ENCODE measurements at regions not wholly inside any gene's neighbourhood (a gene's known extent, or its start where the extent isn't known, plus 50 kb on each side); places are given as distances from the start of the nearest gene placed in this dataset.

- DNase-seq: no peak
These were observed 51.0 kb upstream of the L3MBTL3 start for GRCh38 chr6:129967427-129967826.

DNA sequence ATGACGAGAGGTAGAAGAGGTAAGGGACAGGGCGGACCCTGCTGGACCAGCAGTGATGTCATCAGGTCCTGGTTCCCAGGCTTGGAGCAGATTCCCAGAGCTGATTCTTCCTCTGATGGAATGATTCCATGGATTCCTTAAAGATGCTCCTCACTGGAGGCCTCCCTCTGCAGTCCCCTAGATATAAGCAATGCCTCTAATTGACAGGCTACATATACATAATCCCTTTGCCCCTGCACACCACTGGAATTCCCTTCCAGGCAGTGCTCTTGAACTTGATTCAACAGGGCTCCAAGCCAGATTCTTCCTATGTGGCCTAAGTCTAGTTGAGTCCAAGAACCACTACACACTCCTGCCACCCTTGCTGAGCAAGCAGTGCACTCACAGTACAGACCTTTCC is 52.3 kb upstream of the L3MBTL3 start:
- DNase-seq: no peak

DNA sequence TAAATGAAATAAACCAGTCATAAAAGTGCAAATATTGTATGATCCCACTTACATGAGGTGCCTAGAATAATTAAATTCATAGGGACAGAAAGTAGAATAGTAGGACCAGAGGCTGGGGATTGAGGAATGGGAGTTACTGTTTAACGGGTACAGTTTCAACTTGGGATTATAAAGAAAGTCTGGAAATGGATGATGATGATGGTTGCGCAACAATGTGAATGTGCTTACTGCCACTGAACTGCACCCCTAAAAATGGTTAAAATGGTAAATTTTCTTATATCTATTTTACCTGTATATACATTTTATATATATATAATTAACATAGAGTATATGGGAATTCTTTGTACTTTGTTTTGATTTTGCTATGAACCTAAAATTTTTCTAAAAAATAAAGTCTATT is 53.3 kb upstream of the L3MBTL3 start:
- DNase-seq: no peak

- no peak for DNase-seq
These were observed 58.9 kb upstream of the L3MBTL3 start for GRCh38 chr6:129959358-129959930.

GRCh38 chr6:129957941-129958898 is 60.2 kb upstream of the L3MBTL3 start:
- no peak for DNase-seq

DNA sequence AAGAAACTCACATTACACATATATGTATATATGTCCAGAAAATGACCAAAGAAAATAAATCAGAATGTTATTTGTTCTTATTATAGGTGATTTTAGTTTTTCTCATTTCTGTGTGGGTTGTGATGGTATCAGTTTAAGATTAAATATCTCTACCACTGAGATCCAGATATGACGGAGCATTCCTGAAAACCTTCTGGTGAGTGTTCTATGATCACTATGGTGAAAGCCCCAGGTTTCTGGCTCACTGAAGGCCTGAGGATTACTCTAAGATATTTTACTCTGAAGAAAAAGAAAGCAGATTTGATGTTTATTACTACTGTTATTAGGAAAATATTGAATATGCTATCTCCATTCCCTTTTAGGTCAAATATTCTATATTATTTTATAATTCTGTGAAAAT is 62.8 kb upstream of the L3MBTL3 start:
- DNase-seq: no peak

GRCh38 chr6:129954749-129955431 is 63.5 kb upstream of the L3MBTL3 start:
- DNase-seq: no peak

DNA sequence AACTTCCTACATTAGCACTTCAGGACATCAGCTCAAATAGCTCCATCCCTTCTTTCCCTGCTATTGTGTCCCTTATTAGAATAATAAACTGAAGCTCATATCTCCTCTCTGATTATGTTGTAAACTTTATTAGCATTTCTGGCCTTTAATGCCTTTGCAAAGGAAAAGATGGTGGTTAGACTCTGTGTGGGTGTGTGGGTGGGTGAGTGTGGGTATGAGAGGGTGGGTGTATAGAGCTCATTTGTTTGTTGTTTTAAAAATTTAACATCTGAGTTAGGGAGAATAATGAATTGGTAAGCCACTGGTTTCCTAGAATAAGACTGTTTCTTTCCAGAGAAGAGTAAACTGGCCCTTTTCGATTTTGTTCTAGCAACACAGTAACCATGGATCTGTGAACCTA is 70.6 kb upstream of the L3MBTL3 start:
- no peak for DNase-seq

- DNase-seq: no peak
These were observed 71.8 kb upstream of the L3MBTL3 start for GRCh38 chr6:129946439-129947140.

- DNase-seq: no peak
These were observed 74.6 kb upstream of the L3MBTL3 start for GRCh38 chr6:129943637-129944271.

DNA sequence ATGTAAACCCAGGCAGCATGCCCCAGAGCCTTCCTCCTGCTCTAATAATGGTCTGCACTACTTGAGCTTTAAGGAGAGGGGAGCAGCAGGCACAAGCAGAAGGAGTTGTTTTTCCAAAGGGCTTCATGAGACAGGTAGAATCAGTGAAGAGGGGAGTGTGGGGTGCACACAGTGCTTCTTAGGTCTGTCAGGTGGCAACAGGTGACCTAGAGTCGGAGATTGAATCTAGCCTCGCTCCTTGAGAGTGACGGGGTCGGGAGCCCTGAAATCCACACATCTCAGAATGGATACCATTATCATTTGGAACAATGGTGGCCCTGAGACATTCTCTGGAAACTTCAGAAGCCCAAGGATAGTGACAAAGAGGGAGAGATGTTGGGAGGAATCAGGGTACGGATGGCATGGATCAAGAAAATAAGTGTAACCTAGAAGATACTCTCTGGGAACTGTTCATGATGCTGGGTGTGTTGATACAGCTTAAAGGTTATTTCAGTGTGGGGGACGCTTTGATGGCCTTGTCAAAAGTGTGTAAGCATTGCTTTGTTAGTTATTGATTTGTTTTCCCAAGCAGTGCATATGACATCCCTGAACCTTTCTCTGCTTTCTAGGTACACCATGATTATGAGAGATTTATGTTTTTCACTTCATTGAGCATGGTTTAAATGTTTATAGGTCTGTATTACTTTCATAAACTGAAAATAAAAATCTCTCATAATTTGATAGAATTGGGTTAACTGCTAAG is 77.8 kb upstream of the L3MBTL3 start:
- DNase-seq: no peak

GRCh38 chr6:129938249-129939020 is 77.3 kb upstream of the TMEM244 start:
- no peak for DNase-seq

GRCh38 chr6:129936329-129937165 is 75.4 kb upstream of the TMEM244 start:
- DNase-seq: peak; percentile 21 to 29

DNA sequence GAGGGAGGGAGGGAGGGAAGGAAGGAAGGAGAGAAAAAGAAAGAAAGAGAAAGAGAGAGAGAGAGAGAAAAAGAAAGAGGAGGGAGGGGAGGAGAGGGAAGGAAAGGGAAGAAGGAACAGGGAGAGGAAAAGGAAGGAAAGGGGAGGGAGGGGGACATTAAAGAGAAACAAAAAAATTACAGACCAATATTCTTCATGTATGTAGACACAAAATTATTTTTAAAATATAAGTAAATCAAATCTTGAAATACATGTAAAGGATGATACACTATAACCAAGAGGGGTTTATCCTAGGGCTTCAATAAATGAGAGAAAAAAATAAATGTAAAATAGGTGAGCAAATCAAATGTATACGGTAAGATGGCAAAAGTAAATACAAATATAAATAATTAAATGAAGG is 71.2 kb upstream of the TMEM244 start:
- no peak for DNase-seq

DNA sequence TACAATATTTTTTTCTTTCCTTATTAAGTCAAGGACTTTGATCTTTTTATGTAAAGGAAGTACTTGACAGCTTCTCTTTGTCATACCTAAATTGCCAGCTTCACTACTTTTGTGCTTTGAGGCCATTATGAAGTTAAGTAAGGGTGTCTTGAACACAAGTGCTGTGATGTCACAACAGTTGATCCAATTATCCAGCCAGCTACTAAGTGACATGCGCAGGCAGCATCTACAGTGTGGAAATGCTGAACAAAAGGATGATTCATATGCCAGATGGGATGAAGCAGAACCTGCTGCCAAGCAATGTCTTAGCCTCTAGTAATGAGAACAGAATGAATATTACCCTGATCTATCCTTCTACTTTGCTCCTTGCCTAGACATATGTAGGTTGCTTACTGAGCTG is 68.3 kb upstream of the TMEM244 start:
- no peak for DNase-seq

- DNase-seq: no peak
These were observed 62.6 kb upstream of the TMEM244 start for GRCh38 chr6:129923530-129924250.

DNA sequence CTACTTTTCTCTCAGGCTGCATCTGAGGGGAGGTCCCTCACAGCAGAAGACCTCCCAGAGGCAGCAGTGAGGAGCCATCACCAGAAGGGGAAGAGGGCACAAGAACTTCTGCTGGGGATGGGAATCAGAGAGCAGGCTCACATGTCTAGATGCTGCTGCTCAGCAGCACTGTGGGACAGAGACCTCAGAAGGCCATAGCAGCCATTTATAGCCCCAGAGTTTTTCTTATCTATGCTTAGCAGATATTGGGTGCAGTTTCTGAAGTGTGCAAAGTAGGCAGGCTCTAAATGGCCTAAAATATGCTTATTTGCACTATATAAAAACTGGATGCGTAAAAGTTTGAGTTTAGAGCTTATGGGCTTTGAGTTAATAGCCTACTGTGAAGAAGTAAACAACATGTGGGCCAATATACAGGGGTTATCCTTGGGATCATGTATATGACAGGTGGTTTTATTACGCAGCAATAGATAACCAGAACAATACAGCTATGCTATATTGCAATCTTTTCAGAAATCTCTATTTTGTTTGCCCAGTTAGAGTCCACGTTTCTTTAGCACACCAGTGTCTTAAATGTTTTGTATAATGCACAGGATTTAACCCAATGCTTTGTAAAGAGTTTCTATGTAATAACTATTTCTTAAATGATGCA is 60.2 kb upstream of the TMEM244 start:
- DNase-seq: no peak

Measured in right lung (tissue), 2 donors.